ENCODE measurements at regions not wholly inside any gene's neighbourhood (a gene's known extent, or its start where the extent isn't known, plus 50 kb on each side); places are given as distances from the start of the nearest gene placed in this dataset.

GRCh38 chr15:36256404-36256807, 323.0 kb upstream of the CDIN1 start:
- ChIA-PET CTCF (ENCODE audit: low intra/inter-chr PET ratio, low total read pairs) (no interaction called here), POLR2A (no interaction called here)
- Histone ChIP-seq H4K20me1 (ENCODE audit: insufficient read depth, low read length) (no peaks in the 10 kb centered on the region), H3K79me2 (ENCODE audit: insufficient read depth, low read length) (no peaks in the 10 kb centered on the region), H3K27me3 (ENCODE audit: control insufficient read depth in 1 of 2, insufficient read depth in 2 of 2, low read length in 2 of 2) (no peaks in the 10 kb centered on the region), H3K4me1 (ENCODE audit: insufficient read depth, low read length) (no peaks in the 10 kb centered on the region), H3K9ac (ENCODE audit: insufficient read depth, low read depth, low read length) (no peak overlapping the region), H3K27ac (ENCODE audit: extremely low read length, insufficient read depth, low read length) (no peak overlapping the region), H3K36me3 (replicated peaks in 1 of 2; ENCODE audit: control insufficient read depth in 1 of 2, insufficient read depth in 2 of 2, low read length in 2 of 2) (no peaks in the 10 kb centered on the region), H3K4me3 (replicated peaks in 1 of 3; ENCODE audit: insufficient read depth in 1 of 3, low read depth in 2 of 3, low read length in 3 of 3) (no peak overlapping the region), H3K4me2 (ENCODE audit: low read depth, low read length) (no peak overlapping the region), H3K9me3 (ENCODE audit: low read length) (no peaks in the 10 kb centered on the region), H2AFZ (ENCODE audit: low read length) (no peak overlapping the region)
- intact Hi-C loops (cut with micrococcal nuclease; ENCODE audit: unreplicated experiment) (no loop called here), in situ Hi-C loops (cut with HindIII; ENCODE audit: extremely low pct_ligation_motif_present, low pct_unique_long_range_greater_than_20kb) (no loop called here)
- ATAC-seq (no peak), DNase-seq (ENCODE audit: low spot score) (no peak), FAIRE-seq (no peak)
- WGBS (ENCODE audit: low lambda C conversion rate) = 6% methylated on average over 1 of the region's 1 CpG
- TF ChIP-seq MAFK (conservative IDR thresholded peaks at IDR 0.05 in 1 of 2, IDR thresholded peaks at IDR 0.05 in 1 of 2; ENCODE audit: low read length in 2 of 2) (peak; percentile 41 to 74), MAFF (IDR thresholded peaks at IDR 0.05; ENCODE audit: low read depth, low read length) (0 out of 2 replicates have a peak, but pooled peaks have one; percentile 18), ZBTB33 (CRISPR knock-in tag; IDR thresholded peaks at IDR 0.05) (no peak)
- BruUV-seq (replicated peaks) = no TSS peak

GRCh38 chr15:36263666-36264065, 315.8 kb upstream of the CDIN1 start:
- H3K4me3 ChIP-seq (replicated peaks in 1 of 3; ENCODE audit: insufficient read depth in 1 of 3, low read depth in 2 of 3, low read length in 3 of 3) = no peak overlapping the region
- in situ Hi-C loops (cut with HindIII; ENCODE audit: extremely low pct_ligation_motif_present, low pct_unique_long_range_greater_than_20kb) = no loop called here
- ChIA-PET POLR2A (no interaction called here), CTCF (ENCODE audit: low intra/inter-chr PET ratio, low total read pairs) (no interaction called here)
- no peaks in the 10 kb centered on the region for H3K27me3 ChIP-seq (ENCODE audit: control insufficient read depth in 1 of 2, insufficient read depth in 2 of 2, low read length in 2 of 2)
- WGBS (ENCODE audit: low lambda C conversion rate) = 21% methylated on average over 2 of the region's 2 CpGs
- no peak overlapping the region for H2AFZ ChIP-seq (ENCODE audit: low read length)
- intact Hi-C loops (cut with micrococcal nuclease; ENCODE audit: unreplicated experiment) = no loop called here
- H3K9me3 ChIP-seq (ENCODE audit: low read length) = no peaks in the 10 kb centered on the region
- H3K4me1 ChIP-seq (ENCODE audit: insufficient read depth, low read length) = no peaks in the 10 kb centered on the region
- no peaks in the 10 kb centered on the region for H3K79me2 ChIP-seq (ENCODE audit: insufficient read depth, low read length)
- H3K27ac ChIP-seq (ENCODE audit: extremely low read length, insufficient read depth, low read length) = no peak overlapping the region
- H4K20me1 ChIP-seq (ENCODE audit: insufficient read depth, low read length) = no peaks in the 10 kb centered on the region
- no peak for ATAC-seq
- DNase-seq (ENCODE audit: low spot score) = no peak
- H3K4me2 ChIP-seq (ENCODE audit: low read depth, low read length) = no peak overlapping the region
- H3K36me3 ChIP-seq (replicated peaks in 1 of 2; ENCODE audit: control insufficient read depth in 1 of 2, insufficient read depth in 2 of 2, low read length in 2 of 2) = no peaks in the 10 kb centered on the region
- H3K9ac ChIP-seq (ENCODE audit: insufficient read depth, low read depth, low read length) = no peak overlapping the region
- no TSS peak for BruUV-seq (replicated peaks)
- FAIRE-seq = no peak
- TF ChIP-seq ZMAT3 (CRISPR knock-in tag; conservative IDR thresholded peaks at IDR 0.05) (no peak), ZNF24 (IDR thresholded peaks at IDR 0.05) (no peak), ZSCAN30 (CRISPR knock-in tag; IDR thresholded peaks at IDR 0.05) (no peak), ZNF704 (CRISPR knock-in tag; IDR thresholded peaks at IDR 0.05; ENCODE audit: borderline replicate concordance) (no peak), ZNF530 (CRISPR knock-in tag; IDR thresholded peaks at IDR 0.05; ENCODE audit: low read depth) (no peak), CERS6 (CRISPR knock-in tag; IDR thresholded peaks at IDR 0.05) (no peak), NFE2 (CRISPR knock-in tag; IDR thresholded peaks at IDR 0.05) (no peak), RBAK (CRISPR knock-in tag; IDR thresholded peaks at IDR 0.05) (no peak), ZNF414 (CRISPR knock-in tag; IDR thresholded peaks at IDR 0.05) (no peak), ZNF331 (CRISPR knock-in tag; IDR thresholded peaks at IDR 0.05) (no peak), ZNF451 (CRISPR knock-in tag; IDR thresholded peaks at IDR 0.05) (no peak)

All from HepG2 (cell line).